IMR-90 (cell line): ENCODE measurements at regions not wholly inside any gene's neighbourhood (a gene's known extent, or its start where the extent isn't known, plus 50 kb on each side); places are given as distances from the start of the nearest gene placed in this dataset.
A peak's percentile ranks its signal among the peaks of the same experiment; 100 is the strongest.
"Not testable (repeated sequence)": the region's sequence is repeated elsewhere in the genome, so short reads cannot be mapped to it uniquely, and the experiment has no call there.

Source experiments
- ATAC-seq: fragments of 200-7000 bp; cut with Tn5 transposase; 2 replicates; pipeline ENCODE4 v1.9.1; 2020; ENCODE audit warnings: low read depth, mild to moderate bottlenecking, moderate library complexity
- BruUV-seq: library from RNA; stranded (reverse); fragments of 400-500 nt; replicated peaks from 2 replicates; lab custom pipeline; 2021; lab: Mats Ljungman, UMichigan
- CTCF ChIA-PET: fragments of 300-600 bp; formaldehyde crosslinking; extraction: SDS; loops from one replicate; lab custom pipeline; 2021; ENCODE audit warnings: antibody characterized with exemption; lab: Yijun Ruan, JAX
- POLR2A ChIA-PET: fragments of 300-600 bp; sonication (Branson Sonifier 250); formaldehyde crosslinking; loops from one replicate; lab custom pipeline; 2022; ENCODE audit warnings: antibody characterized with exemption; ENCODE audit not compliant: unreplicated experiment; lab: Charles Lee
- DNase-seq: peaks from one replicate; pipeline ENCODE4 v3.0.0; 2013
- H2AFZ ChIP-seq: replicated peaks from 2 replicates; pipeline ENCODE3; 2013; ENCODE audit warnings: low read length, mild to moderate bottlenecking; ENCODE audit not compliant: poor library complexity
- H2AK5ac ChIP-seq: 2 replicates; pipeline ENCODE4 v1.6.1; 2013; ENCODE audit warnings: low read depth, low read length, inconsistent platforms
- H2AK9ac ChIP-seq: replicated peaks from 2 replicates; pipeline ENCODE3; 2013; ENCODE audit warnings: mild to moderate bottlenecking, low read depth, low read length, moderate library complexity; ENCODE audit not compliant: poor library complexity
- H2BK120ac ChIP-seq: 2 replicates; pipeline ENCODE4 v1.6.1; 2013; ENCODE audit warnings: low read depth, low read length, inconsistent platforms
- H2BK15ac ChIP-seq: 3 replicates; pipeline ENCODE4 v1.6.1; 2013; ENCODE audit warnings: low read depth, low read length, inconsistent platforms
- H2BK20ac ChIP-seq: 2 replicates; pipeline ENCODE4 v1.6.1; 2013; ENCODE audit warnings: low read depth, mild to moderate bottlenecking, inconsistent platforms, low read length, moderate library complexity
- H2BK5ac ChIP-seq: 2 replicates; pipeline ENCODE4 v1.6.1; 2013; ENCODE audit warnings: mild to moderate bottlenecking, low read depth, low read length, inconsistent platforms; ENCODE audit not compliant: poor library complexity, severe bottlenecking
- H3K14ac ChIP-seq: replicated peaks from 2 replicates; pipeline ENCODE4 v1.6.1; 2013; ENCODE audit warnings: low read depth, low read length, inconsistent platforms
- H3K18ac ChIP-seq: 2 replicates; pipeline ENCODE4 v1.6.1; 2013; ENCODE audit warnings: low read depth, low read length, control low read depth
- H3K23ac ChIP-seq: 2 replicates; pipeline ENCODE4 v1.6.1; 2013; ENCODE audit warnings: low read depth, low read length, inconsistent platforms
- H3K27ac ChIP-seq: 2 replicates; pipeline ENCODE4 v1.5.1; 2013; ENCODE audit warnings: mild to moderate bottlenecking, control low read depth, low read length; ENCODE audit not compliant: insufficient read depth
- H3K27me3 ChIP-seq: 2 replicates; pipeline ENCODE4 v1.6.1; 2013; ENCODE audit warnings: low read length; ENCODE audit not compliant: control insufficient read depth, insufficient read depth
- H3K36me3 ChIP-seq: 2 replicates; pipeline ENCODE4 v1.6.1; 2013; ENCODE audit warnings: low read length, mixed read lengths; ENCODE audit not compliant: control insufficient read depth, insufficient read depth
- H3K4ac ChIP-seq: 2 replicates; pipeline ENCODE4 v1.6.1; 2013; ENCODE audit warnings: low read depth, low read length, inconsistent platforms
- H3K4me1 ChIP-seq: 2 replicates; pipeline ENCODE4 v1.6.1; 2013; ENCODE audit warnings: low read length, mixed read lengths; ENCODE audit not compliant: control insufficient read depth, insufficient read depth
- H3K4me2 ChIP-seq: 2 replicates; pipeline ENCODE4 v1.6.1; 2013; ENCODE audit warnings: low read depth, mild to moderate bottlenecking, control low read depth, low read length, moderate library complexity
- H3K4me3 ChIP-seq: 2 replicates; pipeline ENCODE4 v1.5.1; 2013; ENCODE audit warnings: low read depth, mild to moderate bottlenecking, control low read depth, low read length, moderate library complexity; ENCODE audit not compliant: insufficient read depth
- H3K56ac ChIP-seq: 2 replicates; pipeline ENCODE4 v1.6.1; 2013; ENCODE audit warnings: low read length, inconsistent platforms; ENCODE audit not compliant: insufficient read depth; ENCODE audit errors: extremely low read depth
- H3K79me1 ChIP-seq, 2 experiments: 2 replicates each; pipeline ENCODE4 v1.6.1; 2013; ENCODE audit warnings: low read length in 2 of 2, inconsistent platforms in 1 of 2, low read depth in 1 of 2
- H3K9ac ChIP-seq: 2 replicates; pipeline ENCODE4 v1.6.1; 2013; ENCODE audit warnings: low read depth, low read length, control low read depth
- H3K9me1 ChIP-seq: 2 replicates; pipeline ENCODE4 v1.6.1; 2013; ENCODE audit warnings: low read length, inconsistent platforms; ENCODE audit not compliant: insufficient read depth
- H3K9me3 ChIP-seq: 2 replicates; pipeline ENCODE4 v1.6.1; 2013; ENCODE audit warnings: low read length; ENCODE audit not compliant: control insufficient read depth, insufficient read depth
- H4K20me1 ChIP-seq: 2 replicates; pipeline ENCODE4 v1.6.1; 2013; ENCODE audit warnings: low read length, inconsistent platforms; ENCODE audit not compliant: insufficient read depth
- H4K5ac ChIP-seq: 2 replicates; pipeline ENCODE4 v1.6.1; 2013; ENCODE audit warnings: mild to moderate bottlenecking, low read depth, low read length, control low read depth
- H4K8ac ChIP-seq, 2 experiments: 2 replicates each; pipeline ENCODE4 v1.6.1; 2013; ENCODE audit warnings: low read depth in 2 of 2, low read length in 2 of 2, control low read depth in 1 of 2, inconsistent platforms in 1 of 2
- H4K91ac ChIP-seq: 2 replicates; pipeline ENCODE4 v1.6.1; 2013; ENCODE audit warnings: low read depth, low read length, inconsistent platforms; ENCODE audit not compliant: insufficient read depth
- NFE2L2 ChIP-seq: fragments of 150-350 bp; IDR thresholded peaks from 2 replicates; pipeline ENCODE4 v1.6.1; 2016; ENCODE audit warnings: low read depth, mild to moderate bottlenecking, low read length
- RFX5 ChIP-seq: IDR thresholded peaks from 2 replicates; pipeline ENCODE4 v1.8.0; 2012; ENCODE audit warnings: low read depth, mild to moderate bottlenecking, low read length, moderate library complexity
- WGBS, 2 experiments: methylation state at CpG; one replicate each; pipeline versions ENCODE4 v1.1.5 to v1.1.7; 2013; ENCODE audit warnings: missing lambda C conversion rate in 2 of 2; ENCODE audit not compliant: insufficient read length in 1 of 2; ENCODE audit errors: extremely low coverage in 2 of 2; 5-methylcytosine and 5-hydroxymethylcytosine counted together
- dilution Hi-C: fragments of 300-500 bp; cut with HindIII; formaldehyde crosslinking; loops from one replicate; pipeline ENCODE4 v1.14.3; 2018; ENCODE audit warnings: low sequenced_read_pairs; ENCODE audit not compliant: unreplicated experiment
- in situ Hi-C: fragments of 300-500 bp; cut with MboI; formaldehyde crosslinking; loops from 3 replicates; pipeline ENCODE4 v1.14.3; 2019; ENCODE audit warnings: low sequenced_read_pairs, inconsistent platforms, mixed read lengths
- intact Hi-C: fragments of 100-400 bp; cut with micrococcal nuclease; formaldehyde crosslinking; loops from 2 replicates; pipeline ENCODE4 v1.10.0; 2022

DNA sequence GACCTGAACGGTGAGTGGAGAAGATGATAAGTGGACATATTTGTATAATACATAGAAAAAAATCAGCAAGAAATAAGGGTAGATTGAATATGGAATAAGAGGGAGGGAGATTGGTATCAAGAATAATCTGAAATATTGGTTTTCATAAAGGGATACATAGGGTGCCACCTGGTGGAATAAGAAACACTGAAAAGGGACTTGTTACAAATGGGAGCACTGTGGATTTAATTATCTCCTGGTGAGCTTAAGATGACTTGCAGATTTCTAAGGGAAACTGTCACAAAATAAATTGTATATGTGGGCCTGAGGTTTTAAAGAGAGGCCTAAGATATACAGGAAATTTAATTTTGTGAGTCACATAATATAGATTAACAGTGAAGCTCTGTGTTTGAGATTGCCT, 1403.5 kb upstream of the CDH18 start:
- intact Hi-C loops, result no loop called here
- Histone ChIP-seq H3K9ac (no peak overlapping the region), H3K36me3 (no peaks in the 10 kb centered on the region), H3K4ac (no peak overlapping the region), H4K8ac (no peak overlapping the region), H3K4me2 (no peak overlapping the region), H3K14ac (no peak overlapping the region), H3K23ac (no peak overlapping the region), H3K4me3 (no peak overlapping the region), H2BK20ac (no peak overlapping the region), H4K91ac (no peak overlapping the region), H2AFZ (no peak overlapping the region), H2BK120ac (no peak overlapping the region), H4K20me1 (no peaks in the 10 kb centered on the region), H3K9me3 (no peaks in the 10 kb centered on the region), H3K56ac (no peak overlapping the region), H3K27me3 (no peaks in the 10 kb centered on the region), H3K4me1 (no peaks in the 10 kb centered on the region), H2BK15ac (no peak overlapping the region), H3K27ac (no peak overlapping the region), H2BK5ac (no peak overlapping the region), H2AK9ac (no peak overlapping the region), H2AK5ac (no peak overlapping the region), H3K79me1 (no peaks in the 10 kb centered on the region), H3K18ac (no peak overlapping the region), H4K5ac (no peak overlapping the region), H3K9me1 (no peaks in the 10 kb centered on the region)
- no CpG with 5 or more reads among the region's 1 CpG for WGBS, 2 experiments
- in situ Hi-C loops, result no loop called here
- no TSS peak for BruUV-seq
- dilution Hi-C loops, result no loop called here
- CTCF ChIA-PET, result interaction anchor here (0.6 kb wide), 1 partner anchor 416 kb away, joined by 3 read pairs; no protein-coding TSS in a partner anchor
- peak; percentile 9 for DNase-seq
- TF ChIP-seq NFE2L2 (peak; percentile 31; the same call in 1 of the 2 replicates), RFX5 (no peak)
- POLR2A ChIA-PET, result no interaction called here
- ATAC-seq, result no peak

DNA sequence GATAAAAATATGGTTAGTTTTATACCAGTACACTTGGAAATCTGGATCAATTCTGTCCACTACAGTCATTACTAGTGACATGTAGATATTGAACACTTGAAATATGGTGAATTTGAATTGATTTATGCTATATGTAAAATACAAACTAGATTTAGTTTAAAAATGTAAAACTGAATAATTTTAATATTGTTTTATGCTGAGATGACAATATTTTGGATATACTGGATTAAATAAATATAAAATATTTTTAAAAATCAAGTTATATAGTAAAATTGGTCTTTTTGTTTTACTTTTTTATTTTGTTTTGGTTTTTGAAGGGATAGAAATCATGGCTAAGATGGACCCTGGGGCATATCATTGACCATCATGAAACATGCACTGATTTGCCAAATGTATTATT, 1372.8 kb upstream of the CDH18 start:
- H3K27ac ChIP-seq, BruUV-seq, H2AK9ac ChIP-seq: not testable (repeated sequence)

More for the DNA sequence above, 1372.8 kb upstream of the CDH18 start:
- H3K4me1 ChIP-seq, H2AK5ac ChIP-seq, H2BK15ac ChIP-seq, H3K36me3 ChIP-seq, H2AFZ ChIP-seq, ATAC-seq, H3K4me3 ChIP-seq, H3K9me3 ChIP-seq, H3K9me1 ChIP-seq, H3K56ac ChIP-seq, in situ Hi-C loops, H3K79me1 ChIP-seq, H4K8ac ChIP-seq, H3K14ac ChIP-seq, H4K5ac ChIP-seq, H3K4me2 ChIP-seq, H2BK20ac ChIP-seq, H2BK120ac ChIP-seq, H4K20me1 ChIP-seq, H4K91ac ChIP-seq, H3K23ac ChIP-seq, H3K4ac ChIP-seq, H2BK5ac ChIP-seq, H3K9ac ChIP-seq, CTCF ChIA-PET, H3K27me3 ChIP-seq, dilution Hi-C loops, POLR2A ChIA-PET, DNase-seq, intact Hi-C loops, H3K18ac ChIP-seq: not testable (repeated sequence)
